Breast epithelium (tissue), 3 donors: ENCODE measurements at regions not wholly inside any gene's neighbourhood (a gene's known extent, or its start where the extent isn't known, plus 50 kb on each side); places are given as distances from the start of the nearest gene placed in this dataset.

Source experiments
- POLR2AphosphoS5 ChIP-seq, 3 donors: sonication (generic); formaldehyde crosslinking; IDR thresholded peaks; one replicate each; pipeline ENCODE4 v1.6.1; 2017; ENCODE audit warnings: antibody characterized with exemption in 3 of 3
- TF ChIP-seq, protein P1 (sequence below), 3 donors: fragments of 450-650 bp; IDR thresholded peaks; one replicate each; pipeline ENCODE4 v1.5.1; 2016 to 2017; ENCODE audit warnings: antibody characterized with exemption in 3 of 3, mild to moderate bottlenecking in 3 of 3, moderate library complexity in 3 of 3

DNA sequence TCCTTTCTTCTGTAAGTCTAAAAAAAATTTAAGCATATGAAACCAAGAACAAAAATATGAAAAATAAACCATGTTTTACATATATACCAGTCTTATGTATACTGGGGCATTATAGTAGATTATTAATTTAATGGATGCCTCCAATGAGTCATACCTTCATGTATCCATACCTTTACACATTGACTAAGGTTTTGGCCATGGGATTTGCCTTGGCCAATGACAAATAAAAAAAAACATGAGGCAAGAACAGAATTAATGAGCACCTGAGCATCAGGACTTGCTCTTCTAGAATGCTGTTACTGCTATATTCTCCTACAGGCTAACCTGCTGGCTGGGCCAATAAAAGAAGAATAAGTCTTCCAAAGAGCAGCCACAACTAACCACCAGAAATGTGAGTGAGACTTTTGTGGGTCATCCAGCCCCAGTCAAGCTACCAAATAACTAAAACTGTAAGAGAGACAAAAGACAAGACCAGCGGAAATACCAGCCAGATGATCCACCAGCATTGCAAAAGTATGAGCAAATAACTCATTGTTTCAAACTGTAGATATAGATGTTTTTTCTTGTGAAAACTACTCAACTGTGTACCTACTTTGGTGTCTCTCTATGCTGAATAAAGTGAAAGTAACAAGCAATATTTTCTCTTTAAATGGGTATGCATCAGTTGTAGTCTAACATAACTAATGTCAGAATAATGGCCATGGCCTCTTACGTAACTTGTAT lies 749.6 kb upstream of the VRK2 start:
- TF ChIP-seq, protein P1, sequence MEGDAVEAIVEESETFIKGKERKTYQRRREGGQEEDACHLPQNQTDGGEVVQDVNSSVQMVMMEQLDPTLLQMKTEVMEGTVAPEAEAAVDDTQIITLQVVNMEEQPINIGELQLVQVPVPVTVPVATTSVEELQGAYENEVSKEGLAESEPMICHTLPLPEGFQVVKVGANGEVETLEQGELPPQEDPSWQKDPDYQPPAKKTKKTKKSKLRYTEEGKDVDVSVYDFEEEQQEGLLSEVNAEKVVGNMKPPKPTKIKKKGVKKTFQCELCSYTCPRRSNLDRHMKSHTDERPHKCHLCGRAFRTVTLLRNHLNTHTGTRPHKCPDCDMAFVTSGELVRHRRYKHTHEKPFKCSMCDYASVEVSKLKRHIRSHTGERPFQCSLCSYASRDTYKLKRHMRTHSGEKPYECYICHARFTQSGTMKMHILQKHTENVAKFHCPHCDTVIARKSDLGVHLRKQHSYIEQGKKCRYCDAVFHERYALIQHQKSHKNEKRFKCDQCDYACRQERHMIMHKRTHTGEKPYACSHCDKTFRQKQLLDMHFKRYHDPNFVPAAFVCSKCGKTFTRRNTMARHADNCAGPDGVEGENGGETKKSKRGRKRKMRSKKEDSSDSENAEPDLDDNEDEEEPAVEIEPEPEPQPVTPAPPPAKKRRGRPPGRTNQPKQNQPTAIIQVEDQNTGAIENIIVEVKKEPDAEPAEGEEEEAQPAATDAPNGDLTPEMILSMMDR (IDR thresholded peaks at IDR 0.05): no peak
- TF ChIP-seq POLR2AphosphoS5 (IDR thresholded peaks at IDR 0.05): no peak
